Activated CD8-positive, alpha-beta memory T cell treated with anti-CD3 and anti-CD28 coated beads, Interleukin-2, amount 10 ng/mL, durations not matched to agents 7 days and 5 days (primary cell): ENCODE measurements at regions not wholly inside any gene's neighbourhood (a gene's known extent, or its start where the extent isn't known, plus 50 kb on each side); places are given as distances from the start of the nearest gene placed in this dataset.

Source experiments
- ATAC-seq: fragments of 150-1000 bp; cut with Tn5 transposase; one replicate; pipeline ENCODE4 v1.10.0; 2021; ENCODE audit warnings: moderate library complexity
- CTCF ChIA-PET: fragments of 350-600 bp; sonication (Branson Sonifier 250); formaldehyde crosslinking; loops from one replicate; lab custom pipeline; 2021; ENCODE audit warnings: antibody characterized with exemption; lab: Charles Lee
- DNase-seq: peaks from one replicate; pipeline ENCODE4 v3.0.0-alpha.2; 2020
- H3K27ac Mint-ChIP-seq: one replicate; pipeline ENCODE4 v1.8.0; 2021; ENCODE audit warnings: mild to moderate bottlenecking, mixed read lengths
- H3K27me3 Mint-ChIP-seq: one replicate; pipeline ENCODE4 v1.8.0; 2021; ENCODE audit warnings: mixed read lengths
- H3K36me3 Mint-ChIP-seq: one replicate; pipeline ENCODE4 v1.8.0; 2021; ENCODE audit warnings: mild to moderate bottlenecking, mixed read lengths
- H3K4me1 Mint-ChIP-seq: one replicate; pipeline ENCODE4 v1.8.0; 2021; ENCODE audit warnings: mixed read lengths
- H3K4me3 Mint-ChIP-seq: one replicate; pipeline ENCODE4 v1.8.0; 2021; ENCODE audit warnings: mild to moderate bottlenecking, moderate library complexity, mixed read lengths
- H3K9me3 Mint-ChIP-seq: one replicate; pipeline ENCODE4 v1.8.0; 2022; ENCODE audit warnings: low read depth, mixed read lengths

DNA sequence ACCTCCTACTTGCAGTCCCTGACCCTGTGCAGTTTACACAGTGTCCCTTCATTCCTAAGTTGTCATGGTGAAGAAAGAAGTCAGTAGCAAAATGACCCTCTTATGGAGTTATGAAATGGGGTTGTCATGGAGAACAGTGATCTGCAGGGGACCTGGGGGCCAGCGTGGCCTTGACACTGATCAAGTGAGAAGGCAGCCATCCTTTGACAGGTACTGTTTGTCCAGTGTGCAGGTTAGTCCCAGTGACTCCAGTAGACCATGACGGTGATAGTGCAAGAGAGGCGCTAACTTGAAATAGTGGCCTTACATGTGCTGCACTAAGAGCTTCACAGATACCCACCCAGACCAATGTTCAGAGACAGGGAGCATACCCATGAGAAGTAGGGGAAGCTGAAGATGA lies 87.9 kb downstream of the IL12A start:
- H3K4me1 Mint-ChIP-seq = no peaks in the 10 kb centered on the region
- H3K27me3 Mint-ChIP-seq = peaks cover 2% of the 10 kb centered on the region
- ATAC-seq (no peak), DNase-seq (no peak)
- no peak overlapping the region for H3K27ac Mint-ChIP-seq
- H3K36me3 Mint-ChIP-seq = no peaks in the 10 kb centered on the region
- no peaks in the 10 kb centered on the region for H3K9me3 Mint-ChIP-seq
- H3K4me3 Mint-ChIP-seq = no peak overlapping the region
- CTCF ChIA-PET = no interaction called here

DNA sequence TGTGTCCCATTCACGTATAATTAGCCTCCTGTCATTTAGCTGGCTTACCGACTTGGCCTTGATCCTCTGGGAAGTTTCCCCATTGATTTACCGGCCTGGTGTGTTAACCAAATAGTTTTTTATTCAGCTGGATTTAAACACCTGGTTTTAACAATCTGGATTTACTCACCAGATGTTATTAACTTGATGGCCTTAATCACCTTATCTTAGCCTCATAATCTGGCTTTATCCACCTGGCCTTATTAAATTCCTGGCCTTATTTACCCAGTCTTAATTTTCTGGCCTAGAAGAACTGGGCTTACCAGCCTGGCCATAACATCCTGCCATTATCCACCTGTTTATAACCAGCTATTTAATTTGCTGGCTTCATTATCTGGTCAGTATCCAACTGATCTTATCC lies 89.9 kb downstream of the IL12A start:
- CTCF ChIA-PET = no interaction called here
- DNase-seq = no peak
- H3K27ac Mint-ChIP-seq = no peak overlapping the region
- H3K36me3 Mint-ChIP-seq = no peaks in the 10 kb centered on the region
- no peak for ATAC-seq
- H3K4me1 Mint-ChIP-seq = peaks cover 4% of the 10 kb centered on the region
- no peak overlapping the region for H3K4me3 Mint-ChIP-seq
- H3K27me3 Mint-ChIP-seq = no peaks in the 10 kb centered on the region
- H3K9me3 Mint-ChIP-seq = peaks cover 4% of the 10 kb centered on the region

DNA sequence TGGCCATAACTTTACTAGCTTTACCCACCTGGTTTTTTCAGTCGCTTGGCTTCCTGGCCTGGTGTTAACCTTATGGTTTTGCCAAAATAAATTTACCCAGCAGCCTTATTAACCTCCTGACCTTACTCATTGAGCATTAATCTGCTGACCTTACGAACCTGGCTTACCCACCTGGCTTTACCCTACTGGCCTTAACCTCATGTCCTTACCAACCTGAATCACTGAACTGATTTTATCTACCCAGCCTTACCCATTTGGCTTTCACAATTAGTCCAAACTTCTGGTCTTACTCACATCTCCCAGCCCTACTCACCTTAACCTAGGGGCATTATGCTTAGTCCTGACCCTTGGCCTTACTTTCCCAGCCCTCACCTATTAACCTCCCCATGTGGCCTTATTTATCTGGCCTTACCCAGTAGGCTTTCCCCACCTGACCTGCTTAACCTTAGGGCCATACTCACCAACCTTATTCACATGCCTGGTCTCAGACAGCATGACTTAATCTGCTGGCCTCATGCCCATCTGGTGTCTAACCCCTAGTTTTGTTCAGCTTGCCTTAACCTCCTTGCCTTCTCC lies 93.4 kb downstream of the IL12A start:
- Mint-ChIP-seq H3K4me1 (peaks cover 4% of the 10 kb centered on the region), H3K9me3 (peaks cover 4% of the 10 kb centered on the region), H3K27ac (no peak overlapping the region), H3K27me3 (no peaks in the 10 kb centered on the region), H3K36me3 (no peaks in the 10 kb centered on the region), H3K4me3 (no peak overlapping the region)
- DNase-seq (no peak), ATAC-seq (no peak)
- CTCF ChIA-PET = no interaction called here

DNA sequence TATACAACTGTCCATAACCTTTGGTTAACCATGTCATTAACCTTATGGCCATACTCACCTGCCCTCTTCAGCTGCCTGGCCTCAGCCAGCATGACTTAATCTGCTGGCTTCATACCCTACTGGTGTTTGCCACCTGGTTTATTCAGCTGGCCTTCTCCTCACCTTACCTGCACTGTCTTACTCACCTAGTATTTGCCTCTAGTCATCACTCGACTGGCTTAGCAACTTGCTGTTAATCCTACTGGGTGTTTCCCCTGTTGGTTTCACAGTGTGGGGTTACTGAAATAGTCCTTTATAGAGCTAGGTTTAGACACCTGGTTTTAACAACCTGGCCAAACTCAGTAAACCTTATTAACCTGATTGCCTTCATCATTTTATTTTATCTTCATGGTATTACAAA lies 96.4 kb downstream of the IL12A start:
- peaks cover 4% of the 10 kb centered on the region for H3K9me3 Mint-ChIP-seq
- CTCF ChIA-PET = no interaction called here

DNA sequence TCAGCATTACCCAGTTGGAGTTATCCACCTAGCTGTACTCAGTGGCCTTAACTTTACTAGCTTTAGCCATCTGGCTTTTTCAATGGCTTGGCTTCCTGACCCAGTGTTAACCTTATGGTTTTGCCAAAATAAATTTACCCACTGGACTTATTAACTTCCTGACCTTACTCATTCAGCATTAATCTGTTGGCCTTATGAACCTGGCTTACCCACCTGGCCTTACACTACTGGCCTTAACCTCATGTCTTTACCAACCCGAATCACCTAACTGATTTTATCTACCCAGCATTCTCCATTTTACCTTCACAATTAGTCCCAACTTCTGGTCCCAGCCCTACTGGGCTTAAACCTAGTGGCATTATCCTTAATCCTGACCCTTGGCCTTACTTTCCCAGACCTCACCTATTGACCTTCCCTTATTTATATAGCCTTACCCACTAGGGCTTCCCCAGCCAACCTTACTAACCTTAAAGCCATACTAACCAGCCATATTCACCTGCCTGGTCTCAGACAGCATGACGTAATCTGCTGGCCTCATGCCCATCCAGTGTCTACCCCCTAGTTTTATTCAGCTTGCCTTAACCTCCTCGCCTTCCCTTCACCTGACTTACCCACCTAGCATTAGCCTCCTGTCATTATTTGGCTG lies 100.0 kb downstream of the IL12A start:
- DNase-seq = no peak
- no peaks in the 10 kb centered on the region for H3K4me1 Mint-ChIP-seq
- CTCF ChIA-PET = no interaction called here
- ATAC-seq = no peak
- no peak overlapping the region for H3K27ac Mint-ChIP-seq
- H3K36me3 Mint-ChIP-seq = no peaks in the 10 kb centered on the region
- no peaks in the 10 kb centered on the region for H3K27me3 Mint-ChIP-seq
- H3K4me3 Mint-ChIP-seq = no peak overlapping the region
- H3K9me3 Mint-ChIP-seq = no peaks in the 10 kb centered on the region

More for the DNA sequence above, 96.4 kb downstream of the IL12A start:
- no peaks in the 10 kb centered on the region for H3K36me3 Mint-ChIP-seq
- H3K4me1 Mint-ChIP-seq = peaks cover 4% of the 10 kb centered on the region
- H3K4me3 Mint-ChIP-seq = no peak overlapping the region
- H3K27me3 Mint-ChIP-seq = no peaks in the 10 kb centered on the region
- H3K27ac Mint-ChIP-seq = no peak overlapping the region
- ATAC-seq (no peak), DNase-seq (no peak)

DNA sequence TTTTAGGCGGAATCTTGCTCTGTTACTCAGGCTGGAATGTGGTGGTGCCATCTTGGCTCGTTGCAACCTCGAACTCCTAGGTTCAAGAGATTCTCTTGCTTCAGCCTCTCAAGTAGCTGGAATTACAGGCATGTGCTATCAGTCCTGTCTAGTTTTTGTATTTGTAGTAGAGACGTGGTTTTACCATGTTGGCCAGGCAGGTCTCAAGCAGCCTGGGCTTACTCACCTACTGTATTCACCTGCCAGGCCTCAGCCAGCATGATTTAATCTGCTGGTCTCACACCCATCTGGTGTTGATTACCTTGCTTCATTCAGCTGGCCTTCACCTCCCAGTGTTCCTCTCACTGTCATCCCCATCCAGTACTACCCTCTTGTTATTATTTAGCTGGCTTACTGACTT lies 102.0 kb downstream of the IL12A start:
- H3K4me3 Mint-ChIP-seq = no peak overlapping the region
- ATAC-seq = no peak
- no peak for DNase-seq
- H3K9me3 Mint-ChIP-seq = no peaks in the 10 kb centered on the region
- CTCF ChIA-PET = no interaction called here
- H3K27me3 Mint-ChIP-seq = no peaks in the 10 kb centered on the region
- H3K4me1 Mint-ChIP-seq = no peaks in the 10 kb centered on the region
- H3K27ac Mint-ChIP-seq = no peak overlapping the region
- H3K36me3 Mint-ChIP-seq = no peaks in the 10 kb centered on the region

DNA sequence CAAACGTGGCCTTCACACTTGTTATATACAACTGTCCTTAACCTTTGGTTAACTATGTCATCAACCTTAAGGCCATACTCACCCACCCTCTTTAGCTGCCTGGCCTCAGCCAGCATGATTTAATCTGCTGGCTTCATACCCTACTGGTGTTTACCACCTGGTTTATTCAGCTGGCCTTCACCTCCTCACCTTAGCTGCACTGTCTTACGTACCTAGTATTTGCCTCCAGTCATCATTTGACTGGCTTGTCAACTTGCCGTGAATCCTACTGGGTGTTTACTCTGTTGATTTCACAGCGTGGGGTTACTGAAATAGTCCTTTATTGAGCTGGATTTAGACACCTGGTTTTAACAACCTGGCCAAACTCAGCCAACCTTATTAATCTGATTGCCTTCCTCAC lies 102.8 kb downstream of the IL12A start:
- H3K27me3 Mint-ChIP-seq = no peaks in the 10 kb centered on the region
- CTCF ChIA-PET = no interaction called here
- no peaks in the 10 kb centered on the region for H3K9me3 Mint-ChIP-seq
- H3K27ac Mint-ChIP-seq = no peak overlapping the region
- DNase-seq = no peak
- H3K4me3 Mint-ChIP-seq = no peak overlapping the region
- ATAC-seq = no peak
- no peaks in the 10 kb centered on the region for H3K4me1 Mint-ChIP-seq
- H3K36me3 Mint-ChIP-seq = no peaks in the 10 kb centered on the region

DNA sequence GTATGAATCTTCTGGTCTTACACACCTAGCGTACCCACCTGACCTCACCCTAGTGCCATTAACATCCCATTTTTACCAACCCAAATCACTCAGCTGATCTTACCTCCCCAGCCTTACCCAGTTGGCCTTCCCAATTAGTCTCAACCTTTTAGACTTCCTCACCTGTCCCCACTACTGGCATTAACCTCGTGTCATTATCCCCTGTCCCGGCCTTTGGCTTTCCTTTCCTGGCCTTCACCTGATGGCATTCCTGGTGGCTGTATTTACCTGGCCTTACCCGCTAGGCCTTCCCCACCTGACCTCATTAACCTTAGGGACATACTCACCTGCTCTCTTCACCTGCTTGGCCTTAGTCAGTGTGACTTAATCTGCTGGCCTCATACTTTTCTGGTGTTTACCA lies 104.1 kb downstream of the IL12A start:
- Mint-ChIP-seq H3K4me3 (no peak overlapping the region), H3K9me3 (no peaks in the 10 kb centered on the region), H3K27ac (no peak overlapping the region), H3K27me3 (no peaks in the 10 kb centered on the region), H3K36me3 (no peaks in the 10 kb centered on the region), H3K4me1 (no peaks in the 10 kb centered on the region)
- CTCF ChIA-PET = no interaction called here
- DNase-seq (no peak), ATAC-seq (no peak)

DNA sequence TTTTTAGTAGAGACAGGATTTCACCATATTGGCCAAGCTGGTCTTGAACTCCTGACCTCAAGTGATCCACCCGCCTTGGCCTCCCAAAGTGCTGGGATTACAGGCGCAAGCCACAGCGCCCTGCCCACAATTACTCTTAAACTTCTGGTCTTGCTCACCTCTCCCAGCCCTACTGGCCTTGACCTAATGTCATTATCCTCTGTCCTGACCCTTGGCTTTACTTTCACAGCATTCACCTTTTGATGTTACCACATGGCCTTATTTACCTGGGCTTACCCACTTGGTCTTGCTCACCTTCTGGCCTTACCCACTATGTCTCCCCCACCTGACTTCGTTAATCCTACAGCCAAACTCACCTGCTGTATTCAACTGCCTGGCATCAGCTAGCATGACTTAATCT lies 105.9 kb downstream of the IL12A start:
- Mint-ChIP-seq H3K9me3 (no peaks in the 10 kb centered on the region), H3K27me3 (peaks cover 5% of the 10 kb centered on the region), H3K36me3 (no peaks in the 10 kb centered on the region), H3K27ac (no peak overlapping the region), H3K4me3 (no peak overlapping the region), H3K4me1 (peaks cover 2% of the 10 kb centered on the region)
- no peak for ATAC-seq
- CTCF ChIA-PET = no interaction called here
- DNase-seq = no peak

DNA sequence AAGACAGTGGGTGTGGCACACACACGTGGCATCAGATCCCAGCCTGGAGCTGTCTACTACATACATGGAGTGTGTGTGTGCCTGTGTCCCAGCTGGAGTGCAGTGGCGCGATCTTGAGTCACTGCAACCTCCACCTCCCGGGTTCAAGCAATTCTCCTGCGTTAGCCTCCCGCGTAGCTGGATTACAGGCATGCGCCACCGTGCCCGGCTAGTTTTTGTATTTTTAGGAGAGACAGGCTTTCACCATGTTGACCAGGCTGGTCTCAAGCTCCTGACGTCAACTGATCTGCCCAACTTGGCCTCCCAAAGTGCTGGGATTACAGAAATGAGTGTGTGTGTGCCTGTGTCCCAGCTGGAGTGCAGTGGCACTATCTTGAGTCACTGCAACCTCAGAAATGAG lies 108.8 kb downstream of the IL12A start:
- CTCF ChIA-PET = no interaction called here
- Mint-ChIP-seq H3K36me3 (no peaks in the 10 kb centered on the region), H3K9me3 (no peaks in the 10 kb centered on the region), H3K27me3 (peaks cover 15% of the 10 kb centered on the region), H3K4me1 (peaks cover 3% of the 10 kb centered on the region), H3K27ac (no peak overlapping the region), H3K4me3 (no peak overlapping the region)
- ATAC-seq (no peak), DNase-seq (no peak)

DNA sequence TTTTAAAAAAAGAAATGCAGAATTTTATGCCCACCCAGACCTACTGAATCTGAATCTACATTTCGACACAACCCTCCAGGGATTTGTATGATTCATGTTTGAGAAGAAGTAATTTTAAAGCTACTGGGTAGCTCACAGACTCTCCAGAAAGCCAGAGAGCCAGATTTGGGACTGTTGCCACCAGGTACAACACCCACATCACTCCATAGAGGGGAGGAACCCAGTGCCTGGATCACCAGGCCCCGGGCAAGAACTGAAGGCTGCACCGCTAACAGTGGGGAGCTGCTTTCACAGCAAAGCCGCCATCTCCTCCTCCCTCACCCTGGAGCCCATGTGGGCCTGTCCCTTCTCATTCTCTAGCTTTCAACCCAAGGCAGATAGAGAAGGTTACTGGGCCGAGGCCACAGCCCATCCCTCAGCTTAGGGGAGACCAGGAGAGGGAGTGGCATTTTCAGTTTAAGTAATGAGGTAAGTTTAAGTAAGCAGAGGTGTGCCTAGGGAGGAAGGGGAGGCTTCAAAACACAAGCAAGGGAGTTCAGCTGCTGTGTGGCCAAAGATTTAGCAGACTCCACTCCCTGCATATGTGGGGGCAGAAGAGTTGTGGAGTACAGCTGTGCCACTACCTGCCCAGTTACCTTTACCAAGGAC lies 109.8 kb downstream of the IL12A start:
- no peak for ATAC-seq
- no peaks in the 10 kb centered on the region for H3K9me3 Mint-ChIP-seq
- peaks cover 3% of the 10 kb centered on the region for H3K4me1 Mint-ChIP-seq
- H3K36me3 Mint-ChIP-seq = no peaks in the 10 kb centered on the region
- no peak overlapping the region for H3K4me3 Mint-ChIP-seq
- CTCF ChIA-PET = no interaction called here
- peaks cover 15% of the 10 kb centered on the region for H3K27me3 Mint-ChIP-seq
- no peak overlapping the region for H3K27ac Mint-ChIP-seq
- DNase-seq = no peak

DNA sequence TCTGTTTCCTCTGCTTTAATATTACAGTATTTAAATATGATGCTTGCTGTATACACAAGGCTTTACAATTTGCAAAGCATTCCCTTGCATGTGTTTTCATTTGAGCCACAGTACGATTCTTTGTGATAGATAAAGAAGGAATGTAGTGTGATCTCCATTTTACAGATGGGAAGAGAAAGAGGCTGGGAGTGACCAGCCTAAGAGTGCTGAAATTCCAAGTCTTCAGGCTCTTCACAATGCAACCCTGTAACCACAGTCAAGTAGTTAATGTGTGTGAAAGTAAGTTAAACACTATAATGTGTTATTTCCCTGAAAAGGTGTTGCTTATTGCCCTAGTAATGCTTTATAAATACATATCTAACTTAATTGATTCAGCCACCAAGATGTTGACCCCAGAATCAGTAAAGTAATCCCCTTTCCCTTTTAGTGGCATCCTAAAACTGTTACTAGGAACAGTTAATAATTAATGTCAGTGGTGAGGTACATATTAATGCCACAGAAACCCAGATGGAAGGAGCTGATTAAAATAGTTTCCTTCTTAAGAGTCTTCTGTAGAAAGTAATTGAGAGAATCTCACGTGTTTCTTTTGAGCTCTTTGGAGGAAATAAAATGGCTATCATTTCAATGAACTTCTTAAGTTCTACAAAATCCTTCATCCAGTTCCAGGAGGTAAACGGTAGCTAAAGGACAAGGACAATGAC lies 110.4 kb downstream of the IL12A start:
- peaks cover 15% of the 10 kb centered on the region for H3K27me3 Mint-ChIP-seq
- ATAC-seq (no peak), DNase-seq (no peak)
- peaks cover 3% of the 10 kb centered on the region for H3K4me1 Mint-ChIP-seq
- H3K27ac Mint-ChIP-seq = no peak overlapping the region
- no peak overlapping the region for H3K4me3 Mint-ChIP-seq
- H3K9me3 Mint-ChIP-seq = no peaks in the 10 kb centered on the region
- no peaks in the 10 kb centered on the region for H3K36me3 Mint-ChIP-seq
- CTCF ChIA-PET = no interaction called here

DNA sequence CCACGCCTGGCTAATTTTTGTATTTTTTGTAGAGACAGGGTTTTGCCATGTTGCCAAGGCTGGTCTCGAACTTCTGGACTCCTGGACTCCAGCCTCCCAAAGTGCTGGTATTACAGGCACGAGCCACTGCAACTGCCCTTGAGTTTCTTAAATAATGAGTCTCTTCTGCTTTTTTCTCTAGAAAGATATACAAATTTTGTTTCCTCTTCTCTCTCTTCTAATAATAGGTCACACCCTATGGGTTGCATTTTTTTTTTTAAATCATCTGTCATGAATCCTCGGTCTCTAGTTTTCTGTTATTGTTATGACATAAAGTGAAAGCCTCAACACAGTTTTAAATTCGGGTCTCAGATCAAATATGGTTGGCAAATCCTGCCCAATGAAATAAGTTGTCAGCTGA lies 111.2 kb downstream of the IL12A start:
- H3K9me3 Mint-ChIP-seq = no peaks in the 10 kb centered on the region
- H3K36me3 Mint-ChIP-seq = no peaks in the 10 kb centered on the region
- peaks cover 3% of the 10 kb centered on the region for H3K4me1 Mint-ChIP-seq
- H3K27me3 Mint-ChIP-seq = peaks cover 15% of the 10 kb centered on the region
- DNase-seq (no peak), ATAC-seq (no peak)
- H3K4me3 Mint-ChIP-seq = no peak overlapping the region
- no peak overlapping the region for H3K27ac Mint-ChIP-seq
- CTCF ChIA-PET = no interaction called here

DNA sequence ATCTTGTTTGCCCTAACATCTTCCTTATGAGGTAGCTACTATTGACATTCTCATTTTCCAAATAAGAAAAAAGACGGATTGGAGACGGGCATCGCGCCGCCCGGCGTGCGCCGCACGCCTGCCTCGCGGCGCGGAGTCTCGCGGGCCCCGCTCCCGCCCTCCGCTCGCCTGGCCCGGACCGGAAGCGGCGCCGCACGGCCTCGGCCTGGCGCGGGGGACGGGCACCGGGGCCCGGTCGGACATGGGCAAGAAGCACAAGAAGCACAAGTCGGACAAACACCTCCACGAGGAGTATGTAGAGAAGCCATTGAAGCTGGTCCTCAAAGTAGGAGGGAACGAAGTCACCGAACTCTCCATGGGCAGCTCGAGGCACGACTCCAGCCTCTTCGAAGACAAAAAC lies 112.0 kb downstream of the IL12A start:
- CTCF ChIA-PET = no interaction called here
- peaks cover 3% of the 10 kb centered on the region for H3K4me1 Mint-ChIP-seq
- H3K27me3 Mint-ChIP-seq = peaks cover 17% of the 10 kb centered on the region
- no peak overlapping the region for H3K27ac Mint-ChIP-seq
- H3K9me3 Mint-ChIP-seq = no peaks in the 10 kb centered on the region
- ATAC-seq (no peak), DNase-seq (no peak)
- H3K4me3 Mint-ChIP-seq = no peak overlapping the region
- H3K36me3 Mint-ChIP-seq = no peaks in the 10 kb centered on the region
